ENCODE measurements at regions not wholly inside any gene's neighbourhood (a gene's known extent, or its start where the extent isn't known, plus 50 kb on each side); places are given as distances from the start of the nearest gene placed in this dataset.

DNA sequence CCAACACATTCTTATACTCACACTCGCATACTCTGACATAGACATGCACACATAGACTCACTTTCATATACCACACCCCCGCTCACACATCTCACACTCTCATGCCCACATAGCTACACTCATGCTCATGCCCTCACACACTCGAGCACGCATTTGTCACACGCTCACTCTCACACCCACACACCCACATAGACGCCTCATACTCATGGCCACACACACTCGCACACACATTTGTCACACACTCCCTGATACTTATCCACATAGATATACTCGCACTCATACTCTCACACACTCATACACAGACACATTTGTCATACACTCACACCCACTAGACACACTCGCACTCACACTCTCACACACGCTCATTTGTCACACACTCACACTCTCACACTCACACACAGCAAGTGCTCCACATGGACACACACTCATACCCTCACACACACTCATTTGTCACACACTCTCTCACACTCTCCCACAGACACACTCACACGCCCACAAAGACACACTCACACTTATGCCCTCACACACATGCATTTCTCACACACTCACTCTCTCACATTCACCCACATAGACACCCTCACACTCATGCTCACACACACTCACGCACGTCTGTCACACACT lies 50.9 kb downstream of the TNP1 start:
- TF ChIP-seq, protein P1, sequence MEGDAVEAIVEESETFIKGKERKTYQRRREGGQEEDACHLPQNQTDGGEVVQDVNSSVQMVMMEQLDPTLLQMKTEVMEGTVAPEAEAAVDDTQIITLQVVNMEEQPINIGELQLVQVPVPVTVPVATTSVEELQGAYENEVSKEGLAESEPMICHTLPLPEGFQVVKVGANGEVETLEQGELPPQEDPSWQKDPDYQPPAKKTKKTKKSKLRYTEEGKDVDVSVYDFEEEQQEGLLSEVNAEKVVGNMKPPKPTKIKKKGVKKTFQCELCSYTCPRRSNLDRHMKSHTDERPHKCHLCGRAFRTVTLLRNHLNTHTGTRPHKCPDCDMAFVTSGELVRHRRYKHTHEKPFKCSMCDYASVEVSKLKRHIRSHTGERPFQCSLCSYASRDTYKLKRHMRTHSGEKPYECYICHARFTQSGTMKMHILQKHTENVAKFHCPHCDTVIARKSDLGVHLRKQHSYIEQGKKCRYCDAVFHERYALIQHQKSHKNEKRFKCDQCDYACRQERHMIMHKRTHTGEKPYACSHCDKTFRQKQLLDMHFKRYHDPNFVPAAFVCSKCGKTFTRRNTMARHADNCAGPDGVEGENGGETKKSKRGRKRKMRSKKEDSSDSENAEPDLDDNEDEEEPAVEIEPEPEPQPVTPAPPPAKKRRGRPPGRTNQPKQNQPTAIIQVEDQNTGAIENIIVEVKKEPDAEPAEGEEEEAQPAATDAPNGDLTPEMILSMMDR (IDR thresholded peaks at IDR 0.05; ENCODE audit: low read depth, low read length), result no peak
- H3K27ac ChIP-seq (ENCODE audit: low read depth, low read length), result no peak overlapping the region
- H3K4me3 ChIP-seq (ENCODE audit: low read depth, low read length), result no peak overlapping the region
- peaks cover 4% of the 10 kb centered on the region for H3K27me3 ChIP-seq (ENCODE audit: control insufficient read depth, insufficient read depth, low read length)
- no peaks in the 10 kb centered on the region; the same call in 1 of the 2 replicates for H3K9me3 ChIP-seq (ENCODE audit: control insufficient read depth, insufficient read depth, low read length)
- no peak for DNase-seq (ENCODE audit: low read depth, low spot score)
- CTCF ChIA-PET, result no interaction called here
- POLR2A ChIA-PET, result no interaction called here

DNA sequence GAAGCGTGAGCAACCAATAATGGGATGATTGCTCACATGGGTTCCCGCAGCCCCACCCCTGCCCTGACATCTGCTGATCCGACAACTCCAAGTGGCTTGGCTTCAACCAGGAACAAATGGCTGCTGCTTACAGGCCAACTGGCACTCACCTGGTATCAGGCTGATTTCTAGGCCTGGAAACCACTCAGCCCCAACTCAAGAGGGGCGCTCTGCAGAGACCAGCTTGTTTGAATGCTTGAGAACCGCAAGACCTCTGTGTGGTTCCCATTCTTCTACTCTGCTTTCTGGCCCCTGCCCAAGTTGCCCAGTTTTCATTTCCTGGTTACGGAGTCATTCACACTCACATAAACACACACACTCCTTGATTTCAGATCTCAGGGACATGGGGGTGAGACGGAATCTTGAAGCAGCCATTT lies 52.0 kb downstream of the TNP1 start:
- CTCF ChIA-PET, result interaction anchor here (1.4 kb wide), 1 partner anchor 110 kb away, joined by 3 read pairs; no protein-coding TSS in a partner anchor
- Histone ChIP-seq H3K27ac (ENCODE audit: low read depth, low read length) (no peak overlapping the region), H3K27me3 (ENCODE audit: control insufficient read depth, insufficient read depth, low read length) (no peaks in the 10 kb centered on the region), H3K4me3 (ENCODE audit: low read depth, low read length) (no peak overlapping the region), H3K9me3 (ENCODE audit: control insufficient read depth, insufficient read depth, low read length) (no peaks in the 10 kb centered on the region; the same call in 1 of the 2 replicates)
- POLR2A ChIA-PET, result no interaction called here
- DNase-seq (ENCODE audit: low read depth, low spot score), result no peak
- TF ChIP-seq, protein P1 (IDR thresholded peaks at IDR 0.05; ENCODE audit: low read depth, low read length), result no peak

DNA sequence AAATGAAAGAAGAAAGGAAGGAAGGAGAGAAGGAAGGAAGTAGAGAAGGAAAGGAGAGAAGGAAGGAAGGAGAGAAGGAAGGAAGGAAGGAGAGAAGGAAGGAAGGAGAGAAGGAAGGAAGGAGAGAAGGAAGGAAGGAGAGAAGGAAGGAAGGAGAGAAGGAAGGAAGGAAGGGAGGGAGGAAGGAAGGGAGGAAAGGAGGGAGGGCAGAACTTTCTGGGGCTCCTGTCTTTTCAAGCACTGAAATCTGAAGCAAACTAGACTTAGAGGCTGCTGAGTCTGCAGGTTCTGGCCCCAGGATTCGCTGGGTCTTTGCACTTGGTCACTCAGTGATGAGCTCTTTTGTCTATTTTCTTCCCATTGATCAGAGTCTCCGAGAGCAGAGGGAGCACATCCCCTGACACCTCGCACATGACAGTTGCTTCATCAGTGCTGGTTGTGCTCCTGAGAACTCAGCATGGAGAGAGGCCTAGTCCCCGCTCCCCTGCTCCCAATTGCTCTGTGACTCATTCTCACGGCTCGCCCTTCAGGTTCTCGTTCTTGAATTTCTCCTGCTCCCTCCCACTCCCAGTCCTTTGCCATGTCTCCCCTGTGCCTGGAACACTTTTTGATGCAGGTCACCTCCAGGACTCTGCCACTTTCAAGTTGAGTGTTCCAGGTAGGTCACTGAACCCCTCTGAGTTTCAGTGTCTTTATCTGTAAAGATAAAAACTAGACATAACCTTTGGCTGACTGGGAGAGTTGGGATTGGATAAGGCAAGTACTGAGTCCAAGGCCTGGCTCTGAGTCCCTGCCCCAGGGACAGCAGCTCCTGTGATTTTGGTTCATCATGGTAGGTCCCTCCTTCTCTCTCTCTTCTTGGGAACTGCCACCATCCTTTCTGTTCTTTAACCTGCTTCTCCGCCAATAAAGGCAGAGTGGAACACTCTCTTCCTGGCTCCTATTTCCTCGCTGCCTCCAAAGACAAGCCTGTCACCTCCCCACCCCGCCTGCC lies 55.2 kb downstream of the TNP1 start:
- DNase-seq (ENCODE audit: low read depth, low spot score), result no peak
- Histone ChIP-seq H3K27ac (ENCODE audit: low read depth, low read length) (no peak overlapping the region), H3K4me3 (ENCODE audit: low read depth, low read length) (no peak overlapping the region), H3K27me3 (ENCODE audit: control insufficient read depth, insufficient read depth, low read length) (no peaks in the 10 kb centered on the region), H3K9me3 (ENCODE audit: control insufficient read depth, insufficient read depth, low read length) (no peaks in the 10 kb centered on the region)
- TF ChIP-seq, protein P1 (IDR thresholded peaks at IDR 0.05; ENCODE audit: low read depth, low read length), result no peak
- ChIA-PET POLR2A (no interaction called here), CTCF (interaction anchor here (0.5 kb wide), 1 partner anchor 82 kb away, joined by 3 read pairs; no protein-coding TSS in a partner anchor)

DNA sequence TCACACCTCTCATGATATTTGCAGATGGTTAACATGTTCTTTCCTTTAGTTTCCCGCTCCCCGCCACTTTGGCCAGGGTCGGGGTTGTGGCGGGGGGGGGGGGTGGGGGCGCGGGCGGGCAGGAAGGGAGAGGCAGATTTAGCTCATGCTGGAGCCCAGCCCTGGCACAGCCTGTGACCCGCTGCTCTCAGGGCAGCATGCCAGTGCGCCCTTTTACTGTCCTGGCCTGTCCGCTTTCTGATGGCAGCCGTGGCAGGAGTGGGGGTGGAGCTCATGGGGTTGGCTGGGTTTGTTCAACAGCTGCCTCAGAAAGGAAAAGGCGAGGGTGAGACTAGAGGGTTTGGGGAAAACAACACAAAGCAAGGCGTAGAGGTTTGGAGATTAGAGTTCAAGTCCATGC lies 56.1 kb downstream of the TNP1 start:
- no peaks in the 10 kb centered on the region for H3K9me3 ChIP-seq (ENCODE audit: control insufficient read depth, insufficient read depth, low read length)
- no peaks in the 10 kb centered on the region for H3K27me3 ChIP-seq (ENCODE audit: control insufficient read depth, insufficient read depth, low read length)
- TF ChIP-seq, protein P1 (IDR thresholded peaks at IDR 0.05; ENCODE audit: low read depth, low read length), result no peak
- CTCF ChIA-PET, result no interaction called here
- DNase-seq (ENCODE audit: low read depth, low spot score), result no peak
- no peak overlapping the region for H3K4me3 ChIP-seq (ENCODE audit: low read depth, low read length)
- POLR2A ChIA-PET, result no interaction called here
- no peak overlapping the region for H3K27ac ChIP-seq (ENCODE audit: low read depth, low read length)
